SU-DHL-6 (cell line): ENCODE measurements at regions not wholly inside any gene's neighbourhood (a gene's known extent, or its start where the extent isn't known, plus 50 kb on each side); places are given as distances from the start of the nearest gene placed in this dataset.

Source experiments
- CTCF ChIP-seq: fragments of 200-600 bp; sonication (generic); IDR thresholded peaks from one replicate; pipeline ENCODE4 v1.5.1; 2017; ENCODE audit warnings: antibody characterized with exemption, mild to moderate bottlenecking, low read length, moderate library complexity; ENCODE audit not compliant: insufficient read depth, poor library complexity, severe bottlenecking
- EZH2phosphoT487 ChIP-seq: fragments of 200-600 bp; sonication (generic), shearing (Covaris generic); conservative IDR thresholded peaks from 2 replicates; pipeline ENCODE4 v1.6.1; 2018; ENCODE audit warnings: mild to moderate bottlenecking, antibody characterized with exemption, low read length, moderate library complexity, mixed read lengths

GRCh38 chr11:41609511-41609910, 150.1 kb upstream of the LRRC4C start:
- TF ChIP-seq CTCF (no peak), EZH2phosphoT487 (no peak)
